Endothelial cell of umbilical vein (primary cell): ENCODE measurements at regions not wholly inside any gene's neighbourhood (a gene's known extent, or its start where the extent isn't known, plus 50 kb on each side); places are given as distances from the start of the nearest gene placed in this dataset.

Experiments used
- BruUV-seq: library from RNA; stranded (reverse); fragments of 400-500 nt; replicated peaks from 2 replicates; lab custom pipeline; 2021; lab: Mats Ljungman, UMichigan
- CTCF ChIA-PET: fragments of 300-600, 350-600 bp; sonication (Branson Sonifier 250); formaldehyde crosslinking; loops from one replicate; lab custom pipeline; 2021; ENCODE audit warnings: antibody characterized with exemption, inconsistent platforms; lab: Charles Lee
- POLR2A ChIA-PET: fragments of 300-600, 350-600 bp; sonication (Branson Sonifier 250); formaldehyde crosslinking; loops from one replicate; lab custom pipeline; 2021; ENCODE audit warnings: antibody characterized with exemption, inconsistent platforms; lab: Charles Lee
- DNase-seq: peaks from one replicate; pipeline ENCODE4 v3.0.0-alpha.2; 2011; ENCODE audit warnings: low read depth, low spot score
- FAIRE-seq: peaks from 2 replicates; lab custom pipeline; 2011; peaks lifted over from hg19 to GRCh38; lab: Jason Lieb, UNC
- H2AFZ ChIP-seq: 2 replicates; pipeline ENCODE4 v1.6.0; 2012; ENCODE audit warnings: low read depth, low read length, control low read depth, inconsistent platforms
- H3K27ac ChIP-seq: 2 replicates; pipeline ENCODE4 v1.5.1; 2011; ENCODE audit warnings: low read depth, mild to moderate bottlenecking, control low read depth, low read length, moderate library complexity; ENCODE audit not compliant: insufficient read depth
- H3K27me3 ChIP-seq, 2 experiments: 2 replicates each; pipeline versions ENCODE4 v1.6.0 to v1.6.1; 2011; ENCODE audit warnings: low read length in 2 of 2, mixed read lengths in 1 of 2; ENCODE audit not compliant: control insufficient read depth in 2 of 2, insufficient read depth in 2 of 2
- H3K36me3 ChIP-seq, 2 experiments: 2 replicates in 1 of 2; 3 replicates in 1 of 2; pipeline ENCODE4 v1.5.1; 2011; ENCODE audit warnings: low read length in 2 of 2, mild to moderate bottlenecking in 1 of 2, moderate library complexity in 1 of 2; ENCODE audit not compliant: control insufficient read depth in 2 of 2, insufficient read depth in 2 of 2; ENCODE audit errors: extremely low read depth in 1 of 2
- H3K4me1 ChIP-seq: 3 replicates; pipeline ENCODE4 v1.5.1; 2011; ENCODE audit warnings: mild to moderate bottlenecking, low read length; ENCODE audit not compliant: control insufficient read depth, insufficient read depth; ENCODE audit errors: extremely low read depth
- H3K4me2 ChIP-seq: 2 replicates; pipeline ENCODE4 v1.6.1; 2011; ENCODE audit warnings: low read length, control low read depth, mixed read lengths; ENCODE audit not compliant: insufficient read depth
- H3K4me3 ChIP-seq, 3 experiments: fragments of 200-600 bp in 1 of 3; sonication (generic), shearing (Covaris generic) in 1 of 3; replicated peaks in 1 of 3; 2 replicates each; pipeline ENCODE4 v1.5.1; 2011 to 2016; ENCODE audit warnings: control low read depth in 3 of 3, low read length in 3 of 3, mild to moderate bottlenecking in 2 of 3, inconsistent platforms in 1 of 3, low read depth in 1 of 3, moderate library complexity in 1 of 3; ENCODE audit not compliant: insufficient read depth in 1 of 3
- H3K79me2 ChIP-seq: 2 replicates; pipeline ENCODE4 v1.6.0; 2012; ENCODE audit warnings: low read length, inconsistent platforms; ENCODE audit not compliant: control insufficient read depth, insufficient read depth
- H3K9ac ChIP-seq: replicated peaks from 2 replicates; pipeline ENCODE3; 2011; ENCODE audit warnings: low read length, control low read depth; ENCODE audit not compliant: insufficient read depth; ENCODE audit errors: extremely low read depth
- H3K9me1 ChIP-seq: replicated peaks from 3 replicates; pipeline ENCODE4 v1.6.0; 2011; ENCODE audit warnings: mild to moderate bottlenecking, low read length; ENCODE audit not compliant: control insufficient read depth, insufficient read depth; ENCODE audit errors: extremely low read depth
- H3K9me3 ChIP-seq: replicated peaks from 2 replicates; pipeline ENCODE4 v1.5.1; 2012; ENCODE audit warnings: low read length, inconsistent platforms; ENCODE audit not compliant: control insufficient read depth, insufficient read depth
- H4K20me1 ChIP-seq: replicated peaks from 2 replicates; pipeline ENCODE3; 2011; ENCODE audit warnings: mild to moderate bottlenecking, low read length; ENCODE audit not compliant: control insufficient read depth, insufficient read depth; ENCODE audit errors: extremely low read depth
- EZH2 ChIP-seq: IDR thresholded peaks from 2 replicates; pipeline ENCODE4 v1.6.1; 2012; ENCODE audit warnings: borderline replicate concordance, low read depth, mild to moderate bottlenecking, moderate library complexity, low read length, inconsistent platforms; ENCODE audit not compliant: severe bottlenecking
- FOS ChIP-seq: IDR thresholded peaks from 2 replicates; pipeline ENCODE4 v1.6.1; 2011; ENCODE audit warnings: mild to moderate bottlenecking, low read length, moderate library complexity, borderline replicate concordance; ENCODE audit not compliant: insufficient read depth
- GATA2 ChIP-seq: IDR thresholded peaks from 2 replicates; pipeline ENCODE4 v1.7.0; 2011; ENCODE audit warnings: low read depth, mild to moderate bottlenecking, moderate library complexity, mixed read lengths, low read length; ENCODE audit not compliant: insufficient read length, insufficient read depth
- JUN ChIP-seq: IDR thresholded peaks from 2 replicates; pipeline ENCODE4 v1.6.1; 2011; ENCODE audit warnings: borderline replicate concordance, low read depth; ENCODE audit not compliant: insufficient read length, insufficient read depth
- MYC ChIP-seq: IDR thresholded peaks from one replicate; pipeline ENCODE4 v1.6.1; 2011; ENCODE audit warnings: mild to moderate bottlenecking, low read depth, low read length
- POLR2A ChIP-seq: IDR thresholded peaks from 2 replicates; pipeline ENCODE4 v1.6.1; 2012; ENCODE audit warnings: low read depth, mild to moderate bottlenecking, control low read depth, low read length
- POLR2AphosphoS5 ChIP-seq: IDR thresholded peaks from 2 replicates; pipeline ENCODE4 v1.6.1; 2012; ENCODE audit warnings: low read depth, mild to moderate bottlenecking, control low read depth, low read length, moderate library complexity; ENCODE audit not compliant: insufficient read depth
- dilution Hi-C: fragments of 300-500 bp; cut with MboI; formaldehyde crosslinking; loops from one replicate; pipeline ENCODE4 v1.15.0; 2019; ENCODE audit warnings: low sequenced_read_pairs; ENCODE audit not compliant: extremely low pct_ligation_motif_present
- intact Hi-C: fragments of 100-400 bp; cut with micrococcal nuclease; formaldehyde crosslinking; loops from one replicate; pipeline ENCODE4 v1.10.0; 2022
- TF ChIP-seq, protein P1 (sequence below), 2 donors: IDR thresholded peaks; 1 replicate in 1 of 2; 2 replicates in 1 of 2; pipeline ENCODE4 v1.5.1; 2011; ENCODE audit warnings: low read length in 2 of 2, mild to moderate bottlenecking in 2 of 2, moderate library complexity in 2 of 2, control low read depth in 1 of 2, inconsistent platforms in 1 of 2, low read depth in 1 of 2; ENCODE audit not compliant: insufficient read depth in 1 of 2; ENCODE audit errors: extremely low read depth in 1 of 2
- TF ChIP-seq, protein P2 (sequence below): IDR thresholded peaks from 2 replicates; pipeline ENCODE4 v1.6.1; 2011; ENCODE audit not compliant: insufficient read depth, insufficient read length

DNA sequence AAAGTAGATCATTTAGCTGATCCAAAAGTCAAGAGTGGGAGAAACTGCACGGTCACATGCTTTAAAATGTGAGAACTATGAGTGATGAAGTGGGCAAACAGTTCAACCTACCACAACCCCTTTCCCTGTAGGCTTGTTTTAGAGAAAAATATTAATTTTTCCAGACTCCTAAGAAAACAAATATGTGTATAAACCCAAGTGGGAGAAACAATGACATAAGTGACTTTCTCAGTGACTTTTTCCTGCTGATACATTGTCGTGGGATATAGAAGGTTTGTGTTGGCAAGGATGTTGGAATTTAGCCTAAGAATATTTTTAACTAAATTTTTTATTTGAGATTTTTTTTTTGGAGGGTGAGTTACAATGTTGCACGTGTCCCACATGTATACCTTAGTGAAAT is 321.7 kb downstream of the FIGN start:
- Histone ChIP-seq H3K79me2 (no peaks in the 10 kb centered on the region), H3K4me2 (no peak overlapping the region), H3K4me3 (no peak overlapping the region), H3K9ac (no peak overlapping the region), H3K27me3 (no peaks in the 10 kb centered on the region), H4K20me1 (no peaks in the 10 kb centered on the region), H2AFZ (no peak overlapping the region), H3K36me3 (no peaks in the 10 kb centered on the region), H3K9me3 (no peaks in the 10 kb centered on the region), H3K4me1 (no peaks in the 10 kb centered on the region), H3K27ac (no peak overlapping the region), H3K9me1 (no peaks in the 10 kb centered on the region)
- no TSS peak for BruUV-seq
- TF ChIP-seq FOS (no peak), POLR2AphosphoS5 (no peak), EZH2 (no peak), POLR2A (no peak), GATA2 (no peak), JUN (no peak), MYC (no peak)
- TF ChIP-seq, protein P1, sequence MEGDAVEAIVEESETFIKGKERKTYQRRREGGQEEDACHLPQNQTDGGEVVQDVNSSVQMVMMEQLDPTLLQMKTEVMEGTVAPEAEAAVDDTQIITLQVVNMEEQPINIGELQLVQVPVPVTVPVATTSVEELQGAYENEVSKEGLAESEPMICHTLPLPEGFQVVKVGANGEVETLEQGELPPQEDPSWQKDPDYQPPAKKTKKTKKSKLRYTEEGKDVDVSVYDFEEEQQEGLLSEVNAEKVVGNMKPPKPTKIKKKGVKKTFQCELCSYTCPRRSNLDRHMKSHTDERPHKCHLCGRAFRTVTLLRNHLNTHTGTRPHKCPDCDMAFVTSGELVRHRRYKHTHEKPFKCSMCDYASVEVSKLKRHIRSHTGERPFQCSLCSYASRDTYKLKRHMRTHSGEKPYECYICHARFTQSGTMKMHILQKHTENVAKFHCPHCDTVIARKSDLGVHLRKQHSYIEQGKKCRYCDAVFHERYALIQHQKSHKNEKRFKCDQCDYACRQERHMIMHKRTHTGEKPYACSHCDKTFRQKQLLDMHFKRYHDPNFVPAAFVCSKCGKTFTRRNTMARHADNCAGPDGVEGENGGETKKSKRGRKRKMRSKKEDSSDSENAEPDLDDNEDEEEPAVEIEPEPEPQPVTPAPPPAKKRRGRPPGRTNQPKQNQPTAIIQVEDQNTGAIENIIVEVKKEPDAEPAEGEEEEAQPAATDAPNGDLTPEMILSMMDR (IDR thresholded peaks at IDR 0.05; ENCODE audit: extremely low read depth in 1 of 2, insufficient read depth in 1 of 2, low read depth in 1 of 2, low read length in 2 of 2), result no peak
- TF ChIP-seq, protein P2, sequence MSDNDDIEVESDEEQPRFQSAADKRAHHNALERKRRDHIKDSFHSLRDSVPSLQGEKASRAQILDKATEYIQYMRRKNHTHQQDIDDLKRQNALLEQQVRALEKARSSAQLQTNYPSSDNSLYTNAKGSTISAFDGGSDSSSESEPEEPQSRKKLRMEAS, result no peak
- dilution Hi-C loops, result no loop called here
- intact Hi-C loops, result no loop called here
- CTCF ChIA-PET, result no interaction called here
- FAIRE-seq (no peak), DNase-seq (peak; percentile 6)
- POLR2A ChIA-PET, result no interaction called here
